WERI-Rb-1 (cell line): ENCODE measurements at regions not wholly inside any gene's neighbourhood (a gene's known extent, or its start where the extent isn't known, plus 50 kb on each side); places are given as distances from the start of the nearest gene placed in this dataset.

Experiments
- DNase-seq: peaks from one replicate; pipeline ENCODE4 v3.0.0-alpha.2; 2020
- H3K27ac ChIP-seq: fragments of 250-450 bp; sonication (Bioruptor Pico); 2 replicates; pipeline ENCODE4 v1.5.1; 2020; ENCODE audit warnings: mild to moderate bottlenecking, moderate library complexity
- H3K27me3 ChIP-seq: fragments of 250-450 bp; sonication (Bioruptor Pico); 2 replicates; pipeline ENCODE4 v1.5.1; 2021; ENCODE audit warnings: mild to moderate bottlenecking, low read depth, moderate library complexity; ENCODE audit not compliant: insufficient read depth, severe bottlenecking
- H3K36me3 ChIP-seq: fragments of 250-450 bp; sonication (Bioruptor Pico); 2 replicates; pipeline ENCODE4 v1.5.1; 2020; ENCODE audit warnings: mild to moderate bottlenecking, moderate library complexity
- H3K4me3 ChIP-seq: 2 replicates; pipeline ENCODE4 v1.5.1; 2011; ENCODE audit warnings: low read depth, mild to moderate bottlenecking, control low read depth, low read length
- H3K9me3 ChIP-seq: fragments of 250-450 bp; sonication (Bioruptor Pico); 2 replicates; pipeline ENCODE4 v1.5.1; 2021; ENCODE audit warnings: mild to moderate bottlenecking, moderate library complexity; ENCODE audit not compliant: severe bottlenecking
- CTCF ChIP-seq: IDR thresholded peaks from 2 replicates; pipeline ENCODE4 v1.5.1; 2011; ENCODE audit warnings: low read depth, mild to moderate bottlenecking, control low read depth, inconsistent platforms, low read length

GRCh38 chr14:65828396-65828795 lies 415.9 kb downstream of the FUT8 start:
- no peaks in the 10 kb centered on the region for H3K27me3 ChIP-seq
- no peak for DNase-seq

GRCh38 chr14:65832431-65833266 lies 420.1 kb downstream of the FUT8 start:
- H3K9me3 ChIP-seq = no peaks in the 10 kb centered on the region
- peak; percentile 29; the same call in 1 of the 2 replicates for TF ChIP-seq CTCF
- no peaks in the 10 kb centered on the region for H3K36me3 ChIP-seq
- DNase-seq = no peak
- no peak overlapping the region for H3K27ac ChIP-seq
- no peak overlapping the region for H3K4me3 ChIP-seq
- no peaks in the 10 kb centered on the region for H3K27me3 ChIP-seq

More at GRCh38 chr14:65828396-65828795, 415.9 kb downstream of the FUT8 start:
- H3K4me3 ChIP-seq = no peak overlapping the region
- no peak for TF ChIP-seq CTCF
- H3K9me3 ChIP-seq = no peaks in the 10 kb centered on the region
- no peak overlapping the region for H3K27ac ChIP-seq
- no peaks in the 10 kb centered on the region for H3K36me3 ChIP-seq

- DNase-seq = no peak
- Histone ChIP-seq H3K4me3 (no peak overlapping the region), H3K36me3 (no peaks in the 10 kb centered on the region), H3K9me3 (no peaks in the 10 kb centered on the region), H3K27me3 (no peaks in the 10 kb centered on the region), H3K27ac (no peak overlapping the region)
- TF ChIP-seq CTCF = no peak
Measured at GRCh38 chr14:65833267-65833880, 420.8 kb downstream of the FUT8 start.

- DNase-seq = no peak
- no peak for TF ChIP-seq CTCF
- no peak overlapping the region for H3K27ac ChIP-seq
Measured at GRCh38 chr14:65834051-65834450, 421.5 kb downstream of the FUT8 start.

GRCh38 chr14:65834812-65835211 lies 422.3 kb downstream of the FUT8 start:
- no peak for TF ChIP-seq CTCF
- DNase-seq = no peak
- no peaks in the 10 kb centered on the region for H3K9me3 ChIP-seq
- no peak overlapping the region for H3K4me3 ChIP-seq
- no peaks in the 10 kb centered on the region for H3K27me3 ChIP-seq
- H3K27ac ChIP-seq = no peak overlapping the region
- no peaks in the 10 kb centered on the region for H3K36me3 ChIP-seq

More at GRCh38 chr14:65834051-65834450, 421.5 kb downstream of the FUT8 start:
- Histone ChIP-seq H3K4me3 (no peak overlapping the region), H3K9me3 (no peaks in the 10 kb centered on the region), H3K27me3 (no peaks in the 10 kb centered on the region), H3K36me3 (no peaks in the 10 kb centered on the region)
